ENCODE measurements at regions not wholly inside any gene's neighbourhood (a gene's known extent, or its start where the extent isn't known, plus 50 kb on each side); places are given as distances from the start of the nearest gene placed in this dataset.
A peak's percentile ranks its signal among the peaks of the same experiment; 100 is the strongest.
"Not testable (repeated sequence)": the region's sequence is repeated elsewhere in the genome, so short reads cannot be mapped to it uniquely, and the experiment has no call there.

DNA sequence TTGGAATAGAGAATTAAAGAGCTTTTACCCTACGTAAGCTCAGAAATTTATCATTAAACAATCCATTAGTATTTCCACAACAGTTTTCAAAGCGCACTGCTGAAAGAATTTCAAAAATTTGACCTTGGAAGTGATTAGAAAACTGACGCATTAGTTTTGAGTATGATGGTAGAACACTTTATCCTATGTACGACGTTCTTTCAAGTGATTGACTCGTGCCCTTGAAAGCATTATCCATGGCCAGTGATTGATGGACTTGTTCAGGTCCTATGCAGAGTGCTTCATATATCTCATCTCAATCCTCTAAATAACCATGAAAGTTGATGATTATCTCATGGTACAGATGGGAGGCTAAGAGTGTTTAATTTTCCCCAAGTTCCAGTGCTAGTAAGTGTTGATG lies 697.2 kb downstream of the USP25 start:
- DNase-seq (ENCODE audit: low read depth, low spot score): no peak
- H3K27ac ChIP-seq: no peak overlapping the region

DNA sequence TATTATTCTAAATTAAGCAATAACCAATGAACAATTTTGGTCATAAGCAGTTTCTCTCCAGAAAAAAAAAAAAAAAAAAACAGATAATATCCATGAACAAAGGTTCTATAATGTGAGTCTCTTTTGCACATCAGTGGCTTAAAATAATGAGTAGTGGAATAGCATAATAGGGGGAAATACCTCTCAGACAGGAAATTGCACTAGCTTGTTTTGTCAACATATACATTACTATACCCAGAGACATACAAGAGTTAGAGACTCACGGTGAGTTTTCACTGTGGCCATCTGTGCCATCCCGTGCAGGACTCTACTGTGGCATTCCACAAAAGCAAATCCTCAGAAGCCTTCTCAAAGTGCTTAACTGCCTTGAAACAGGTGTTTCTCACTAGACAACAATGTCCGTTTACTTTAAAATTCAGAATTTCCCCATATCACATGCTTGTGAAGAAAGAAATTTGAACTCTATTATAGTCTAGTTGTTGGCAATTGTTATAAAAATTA lies 697.9 kb downstream of the USP25 start:
- DNase-seq (ENCODE audit: low read depth, low spot score): no peak
- no peak overlapping the region for H3K27ac ChIP-seq

DNA sequence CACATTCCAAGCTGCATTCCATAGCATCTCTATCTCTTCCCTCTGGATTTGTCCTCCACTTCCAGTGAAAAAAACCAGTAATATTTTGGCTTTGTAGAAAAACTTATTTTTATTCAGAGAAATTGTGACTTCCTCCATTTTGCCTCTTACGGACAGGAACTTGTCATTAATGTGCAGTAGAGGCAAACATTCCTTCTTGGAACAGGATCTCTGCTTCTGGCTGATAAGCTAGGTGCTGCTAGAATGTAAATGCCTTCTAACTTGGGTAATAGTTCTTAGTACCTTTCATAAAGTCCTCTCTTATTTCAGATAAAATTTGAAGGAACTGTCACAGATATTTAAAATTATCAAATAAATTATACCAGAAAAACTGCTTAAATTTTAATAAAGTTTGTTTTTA lies 707.8 kb downstream of the USP25 start:
- no peak for DNase-seq (ENCODE audit: low read depth, low spot score)
- no peak overlapping the region for H3K27ac ChIP-seq

DNA sequence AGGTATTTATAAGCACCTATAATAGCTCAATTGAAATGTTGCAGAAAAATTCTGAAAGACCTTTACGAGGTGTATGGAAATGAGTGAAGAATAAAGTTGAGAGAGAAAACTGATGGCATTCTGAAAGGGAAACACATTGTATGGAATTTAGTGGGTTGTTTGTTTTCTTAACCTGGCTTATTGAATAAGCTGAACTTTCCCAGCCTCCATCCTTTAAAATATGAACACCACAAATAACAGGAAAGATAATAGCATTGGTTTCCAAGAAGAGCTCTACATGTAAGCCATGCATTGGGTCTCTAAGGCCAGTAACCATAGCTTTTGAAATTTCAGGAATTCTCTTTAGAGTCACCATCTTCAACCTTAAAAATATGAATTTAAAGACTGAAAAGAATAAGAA lies 709.0 kb downstream of the USP25 start:
- DNase-seq (ENCODE audit: low read depth, low spot score): no peak
- no peak overlapping the region for H3K27ac ChIP-seq

DNA sequence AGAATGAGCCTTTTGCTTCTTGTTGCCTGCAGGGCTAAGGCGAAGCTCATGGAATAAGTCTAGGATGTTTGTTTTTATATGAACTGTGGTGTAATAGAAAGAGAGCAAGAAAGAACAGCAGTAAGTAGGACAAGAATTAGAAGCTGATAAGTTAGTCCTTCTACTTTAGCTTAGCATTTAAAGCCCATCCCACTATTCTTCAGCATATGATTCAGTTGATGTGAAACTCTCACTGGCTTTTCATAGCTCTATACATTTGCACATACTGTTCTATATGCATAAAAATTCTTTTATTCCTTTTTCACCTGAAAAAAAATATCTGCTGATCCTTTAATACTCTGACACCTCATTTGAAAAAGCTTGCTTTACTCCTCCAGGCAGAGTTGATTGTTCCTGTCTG lies 712.0 kb downstream of the USP25 start:
- no peak for DNase-seq (ENCODE audit: low read depth, low spot score)
- H3K27ac ChIP-seq: no peak overlapping the region

DNA sequence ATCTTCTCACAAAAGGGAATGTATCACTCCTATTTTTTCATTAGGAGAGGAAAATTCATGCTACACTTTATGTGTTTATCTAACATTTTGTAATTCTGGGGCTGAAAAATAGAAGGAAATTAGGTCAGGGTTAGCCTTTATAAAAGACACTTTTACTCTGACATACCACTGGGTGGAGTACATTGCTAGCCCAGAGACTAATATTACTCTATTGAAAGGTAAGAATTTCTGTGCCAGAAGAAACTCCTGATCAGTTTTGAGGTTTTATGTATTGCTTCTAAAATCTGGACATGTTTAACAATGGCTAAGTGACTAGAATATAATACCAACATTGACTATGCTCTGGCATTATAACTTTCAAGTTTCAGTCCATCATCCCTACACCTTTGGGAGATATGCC lies 724.6 kb downstream of the USP25 start:
- H3K27ac ChIP-seq: no peak overlapping the region
- no peak for DNase-seq (ENCODE audit: low read depth, low spot score)

DNA sequence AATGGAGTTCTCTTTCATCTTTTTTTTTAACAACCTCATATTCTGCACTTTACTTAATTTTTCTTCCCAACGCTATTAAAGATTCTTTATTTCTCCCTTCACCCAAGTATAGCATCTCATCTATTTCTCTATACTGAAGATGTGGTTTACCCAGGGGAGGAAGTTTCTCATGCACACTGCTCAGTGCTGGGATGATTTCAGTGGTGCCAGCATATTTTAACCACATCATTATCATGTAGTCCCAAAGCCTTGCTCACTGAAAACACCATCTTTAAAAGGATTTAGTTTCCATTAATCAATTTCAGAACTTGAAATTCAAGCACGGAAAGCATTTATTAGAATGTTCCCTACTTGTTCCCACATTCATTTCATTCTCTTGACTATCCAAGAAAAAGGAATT lies 725.7 kb downstream of the USP25 start:
- no peak overlapping the region for H3K27ac ChIP-seq
- no peak for DNase-seq (ENCODE audit: low read depth, low spot score)

DNA sequence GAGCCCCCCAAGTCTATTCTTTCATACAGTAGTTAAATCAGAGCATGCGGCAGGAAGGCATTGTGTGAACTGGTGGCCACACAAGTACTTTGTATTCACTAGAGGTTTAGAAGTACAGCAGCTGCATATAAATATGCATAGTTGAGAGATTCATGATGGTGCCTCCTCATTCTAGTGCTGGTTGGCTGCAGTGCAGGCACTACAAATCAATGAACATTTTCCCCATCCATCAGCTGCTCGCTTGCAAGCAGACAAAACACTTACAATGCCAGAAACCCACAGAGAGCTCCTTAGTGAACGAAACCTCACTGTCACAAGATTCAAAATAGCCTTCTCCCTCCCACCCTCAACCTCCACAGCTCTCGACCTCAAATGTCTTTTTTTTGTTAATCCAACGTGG lies 726.2 kb downstream of the USP25 start:
- DNase-seq (ENCODE audit: low read depth, low spot score): no peak
- H3K27ac ChIP-seq: no peak overlapping the region

DNA sequence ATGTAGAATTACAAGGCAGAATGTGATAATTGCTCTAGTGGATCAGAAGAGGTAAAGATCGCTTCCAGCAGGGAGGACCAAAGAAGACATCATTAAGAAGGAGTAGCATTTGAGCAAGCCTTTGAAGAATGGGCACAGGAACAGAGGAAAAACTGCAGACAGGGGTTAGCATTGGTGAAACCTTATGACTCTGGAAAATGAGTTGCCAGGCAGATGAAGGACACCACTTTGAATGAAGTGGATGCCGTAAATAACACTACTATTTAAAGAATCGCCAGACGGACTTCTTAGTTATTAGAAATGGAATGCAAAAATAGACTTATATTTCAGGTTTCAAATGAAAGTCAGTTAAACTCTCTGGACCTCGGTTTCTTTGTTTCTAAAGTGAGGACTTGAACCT lies 727.7 kb downstream of the USP25 start:
- no peak for DNase-seq (ENCODE audit: low read depth, low spot score)
- no peak overlapping the region for H3K27ac ChIP-seq

DNA sequence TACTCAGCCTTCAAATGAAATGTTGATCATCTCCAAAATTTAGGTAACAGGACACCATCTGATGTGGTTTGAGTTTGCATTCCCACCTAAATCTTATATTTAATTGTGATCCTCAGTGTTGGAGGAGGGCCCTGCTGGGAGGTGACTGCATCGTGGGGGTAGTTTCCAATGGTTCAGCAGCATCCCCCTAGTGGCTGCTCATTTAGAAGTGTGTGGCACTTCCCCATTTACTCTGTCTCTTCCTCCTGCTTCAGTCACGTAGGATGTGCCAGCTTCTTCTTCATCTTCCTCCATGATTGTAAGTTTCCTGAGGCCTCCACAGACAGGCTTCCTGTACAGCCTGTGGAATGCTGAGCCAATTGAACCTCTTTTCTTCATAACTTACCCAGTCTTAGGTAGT lies 731.2 kb downstream of the USP25 start:
- no peak for DNase-seq (ENCODE audit: low read depth, low spot score)
- H3K27ac ChIP-seq: no peak overlapping the region

DNA sequence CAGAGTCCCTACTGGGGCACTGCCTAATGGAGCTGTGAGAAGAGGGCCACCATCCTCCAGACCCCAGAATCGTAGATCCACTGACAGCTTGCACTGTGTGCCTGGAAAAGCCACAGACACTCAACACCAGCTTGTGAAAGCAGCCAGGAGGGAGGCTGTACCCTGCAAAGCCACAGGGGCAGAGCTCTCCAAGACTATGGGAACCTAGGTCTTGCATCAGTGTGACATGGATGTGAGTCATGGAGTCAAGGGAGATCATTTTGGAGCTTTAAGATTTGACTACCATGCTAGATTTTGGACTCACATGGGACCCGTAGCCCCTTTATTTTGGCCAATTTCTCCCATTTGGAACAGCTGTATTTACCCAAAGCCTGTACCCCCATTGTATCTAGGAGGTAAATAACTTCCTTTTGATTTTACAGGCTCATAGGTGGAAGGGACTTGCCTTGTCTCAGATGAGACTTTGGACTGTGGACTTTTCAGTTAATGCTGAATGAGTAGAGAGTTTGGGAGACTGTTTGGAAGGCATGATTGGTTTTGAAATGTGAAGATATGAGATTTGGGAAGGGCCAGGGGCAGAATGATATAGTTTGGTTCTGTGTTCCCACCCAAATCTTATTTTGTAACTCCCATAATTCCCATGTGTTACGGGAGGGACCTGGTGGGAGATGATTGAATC lies 734.6 kb downstream of the USP25 start:
- H3K27ac ChIP-seq; DNase-seq (ENCODE audit: low read depth, low spot score): not testable (repeated sequence)

DNA sequence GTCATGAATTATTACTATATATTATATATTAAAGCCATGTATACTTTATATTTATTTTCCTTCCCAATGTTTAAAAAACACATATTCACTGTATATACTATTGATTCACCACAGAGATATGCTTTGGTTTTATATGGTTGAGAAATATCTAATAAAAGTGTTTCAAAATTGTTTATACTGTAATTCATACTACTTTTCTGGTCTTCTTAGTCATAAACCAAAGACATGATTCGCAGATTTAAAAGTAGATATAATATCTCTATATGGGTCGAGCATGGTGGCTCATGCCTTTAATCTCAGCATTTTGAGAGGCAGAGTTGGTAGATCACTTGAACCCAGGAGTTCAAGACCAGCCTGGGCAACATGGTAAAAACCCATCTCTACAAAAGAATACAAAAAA lies 738.4 kb downstream of the USP25 start:
- peak; percentile 39 for DNase-seq (ENCODE audit: low read depth, low spot score)
- H3K27ac ChIP-seq: no peak overlapping the region

DNA sequence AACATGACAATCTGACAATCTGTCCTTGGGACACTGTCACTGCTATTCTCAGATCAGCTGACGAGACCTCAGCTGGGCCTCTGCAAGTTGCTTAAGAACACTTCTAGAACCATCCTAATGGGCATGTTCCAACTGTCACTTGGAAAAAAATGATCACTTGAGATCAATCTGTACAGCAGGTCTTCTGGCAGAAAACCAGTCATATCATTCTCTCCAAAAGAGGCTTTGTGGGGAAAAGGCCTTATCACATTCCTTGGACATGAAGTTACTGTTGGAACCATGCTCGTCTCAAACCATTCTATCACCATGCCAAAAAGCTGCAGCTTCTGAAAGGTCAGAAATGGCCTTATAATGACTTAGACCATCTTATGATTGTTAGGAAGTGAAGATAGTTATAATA lies 744.2 kb downstream of the USP25 start:
- no peak overlapping the region for H3K27ac ChIP-seq
- no peak for DNase-seq (ENCODE audit: low read depth, low spot score)

DNA sequence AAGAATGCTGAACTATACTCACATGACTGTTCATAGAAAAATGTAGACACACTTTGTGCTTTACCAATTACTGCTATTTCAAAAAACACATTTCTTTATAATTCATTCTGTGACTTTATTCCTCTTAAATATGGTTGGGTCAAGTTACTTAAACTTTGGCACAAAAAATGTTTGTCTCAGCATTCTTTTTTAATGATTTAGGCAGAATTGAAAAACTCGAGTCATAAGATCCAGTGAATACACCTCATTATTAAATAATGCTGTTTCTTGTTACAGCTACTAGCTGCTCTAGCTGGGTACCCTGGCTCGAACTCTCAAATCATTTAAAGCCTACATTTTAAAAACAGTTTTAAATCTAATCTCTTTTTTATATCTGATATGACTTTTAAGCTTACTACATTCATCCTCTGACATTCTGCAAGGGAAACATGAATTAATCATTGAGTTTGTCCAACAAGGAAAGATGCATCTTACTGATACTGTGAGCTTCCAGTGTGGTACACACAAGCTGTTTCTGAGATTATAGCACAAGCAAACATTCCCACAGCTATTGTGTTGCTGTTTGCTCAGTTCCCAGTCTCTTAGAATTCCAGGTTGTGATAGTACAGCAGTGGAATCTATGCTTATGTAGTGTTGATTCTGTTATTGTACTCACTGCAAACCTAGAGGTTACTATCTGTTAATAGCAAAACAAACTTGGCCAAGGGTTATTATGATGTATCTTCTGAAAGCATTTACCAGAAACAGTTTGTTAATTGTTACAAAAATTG lies 746.5 kb downstream of the USP25 start:
- H3K27ac ChIP-seq: no peak overlapping the region
- no peak for DNase-seq (ENCODE audit: low read depth, low spot score)

DNA sequence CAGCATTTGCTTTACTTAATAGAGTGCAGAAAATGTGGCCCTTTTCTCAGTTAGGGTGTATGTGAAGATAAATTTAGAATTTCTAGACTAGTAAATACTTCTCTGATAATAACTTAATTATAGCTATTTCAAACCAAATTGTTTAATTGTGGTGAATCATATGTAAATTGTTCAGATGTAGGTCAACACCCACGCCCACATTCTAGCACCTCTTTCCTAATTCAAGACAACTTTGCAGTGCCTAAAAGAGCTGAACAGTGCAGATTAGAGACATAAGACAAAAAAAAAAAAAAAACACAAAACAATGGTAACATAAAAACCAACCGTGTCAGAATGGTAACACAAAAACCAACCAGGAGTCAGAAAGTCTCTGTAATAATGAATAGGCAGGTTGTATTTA lies 758.3 kb downstream of the USP25 start:
- no peak for DNase-seq (ENCODE audit: low read depth, low spot score)
- no peak overlapping the region for H3K27ac ChIP-seq

DNA sequence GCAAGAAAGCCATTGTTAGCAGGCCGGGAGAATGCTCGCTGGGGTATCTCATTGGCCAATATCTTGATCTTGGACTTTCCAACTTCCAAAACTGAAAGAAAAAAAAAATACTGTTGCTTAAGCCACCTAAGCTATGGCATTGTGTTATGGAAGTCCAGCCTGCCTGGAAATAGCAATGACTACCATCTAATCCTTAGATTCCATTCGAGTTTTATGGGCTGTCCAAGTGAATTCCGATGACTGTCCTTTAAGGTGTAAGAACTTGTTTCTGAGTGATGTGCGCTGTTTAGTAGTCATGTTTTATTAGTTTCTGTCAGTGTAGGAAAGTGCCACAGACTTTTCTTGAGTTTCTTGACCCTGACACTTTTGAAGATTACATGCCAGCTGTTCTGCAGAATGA lies 762.6 kb downstream of the USP25 start:
- no peak for DNase-seq (ENCODE audit: low read depth, low spot score)
- H3K27ac ChIP-seq: no peak overlapping the region

DNA sequence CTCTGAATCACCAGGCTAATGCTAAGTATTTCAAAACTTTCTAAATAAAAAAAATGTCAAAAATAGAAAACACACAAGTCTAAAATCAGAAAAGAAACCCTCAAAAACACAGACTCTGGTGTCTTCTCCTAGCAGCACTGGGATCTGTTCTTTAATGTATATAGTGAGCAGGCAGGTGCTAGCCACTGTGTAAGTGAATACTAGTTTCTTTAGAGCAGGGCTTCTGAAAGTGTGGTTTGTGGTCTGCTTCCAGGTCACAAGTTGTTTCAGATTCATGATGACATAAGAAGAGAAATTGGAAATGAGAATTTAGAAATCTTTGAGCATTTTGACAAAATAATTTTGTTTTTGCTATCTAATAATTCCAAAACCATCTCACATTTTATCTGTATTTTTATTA lies 763.1 kb downstream of the USP25 start:
- no peak overlapping the region for H3K27ac ChIP-seq
- DNase-seq (ENCODE audit: low read depth, low spot score): no peak

DNA sequence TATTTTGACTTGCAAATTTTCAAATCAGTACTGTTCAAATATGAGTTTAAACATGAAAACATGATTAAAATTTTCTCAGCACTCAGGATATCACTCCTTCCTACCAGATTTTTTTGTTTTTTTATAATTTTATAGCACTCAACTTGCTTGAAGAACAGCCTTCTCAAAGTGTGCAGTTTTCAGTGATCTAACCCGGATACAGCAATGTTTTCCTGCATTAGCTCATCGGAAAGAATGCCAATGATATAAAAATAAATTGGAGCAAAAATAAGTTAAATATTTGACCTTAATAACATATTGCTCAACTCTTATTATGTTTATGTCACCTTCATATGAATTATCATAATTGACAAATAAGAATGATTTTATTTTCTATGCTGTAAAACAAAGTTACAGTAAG lies 766.8 kb downstream of the USP25 start:
- H3K27ac ChIP-seq: no peak overlapping the region
- DNase-seq (ENCODE audit: low read depth, low spot score): no peak

DNA sequence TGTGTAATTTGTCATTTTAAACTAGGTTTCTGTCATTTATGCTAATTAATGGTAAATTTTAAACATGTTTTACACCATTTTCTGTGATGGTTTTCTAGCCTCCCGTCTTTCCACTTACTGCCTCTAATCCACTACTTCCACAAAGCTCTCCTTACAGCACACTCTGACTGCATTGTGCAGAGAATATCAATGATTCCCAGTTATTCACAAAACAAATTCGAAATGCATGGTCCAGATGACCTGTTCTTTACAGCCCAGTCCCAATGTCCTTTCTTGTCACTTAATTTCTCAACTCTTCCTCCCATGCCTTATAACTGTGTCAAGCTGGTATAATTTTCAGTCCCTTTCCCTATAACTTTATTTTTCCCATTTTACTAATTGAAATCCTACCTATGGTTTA lies 770.5 kb downstream of the USP25 start:
- no peak overlapping the region for H3K27ac ChIP-seq
- DNase-seq (ENCODE audit: low read depth, low spot score): no peak

DNA sequence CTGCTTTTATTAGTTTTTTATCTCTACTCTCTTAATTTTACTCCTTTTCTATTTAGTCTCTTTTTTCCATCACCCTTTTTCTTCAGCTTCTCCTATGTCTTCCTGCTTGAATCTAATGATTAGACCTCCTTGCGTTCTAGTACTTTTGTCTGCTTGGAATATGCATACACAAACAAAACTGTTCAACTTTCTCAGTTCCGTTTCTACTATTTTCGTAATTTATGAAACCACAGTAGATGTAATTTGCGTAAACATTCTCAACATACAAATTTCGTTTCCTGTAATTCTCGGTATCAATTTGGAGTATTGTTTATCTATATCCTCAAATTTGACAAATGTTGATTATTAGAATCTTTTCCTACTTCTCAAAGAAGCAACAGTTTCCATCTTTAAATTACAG lies 772.5 kb downstream of the USP25 start:
- DNase-seq (ENCODE audit: low read depth, low spot score): no peak
- no peak overlapping the region for H3K27ac ChIP-seq

DNA sequence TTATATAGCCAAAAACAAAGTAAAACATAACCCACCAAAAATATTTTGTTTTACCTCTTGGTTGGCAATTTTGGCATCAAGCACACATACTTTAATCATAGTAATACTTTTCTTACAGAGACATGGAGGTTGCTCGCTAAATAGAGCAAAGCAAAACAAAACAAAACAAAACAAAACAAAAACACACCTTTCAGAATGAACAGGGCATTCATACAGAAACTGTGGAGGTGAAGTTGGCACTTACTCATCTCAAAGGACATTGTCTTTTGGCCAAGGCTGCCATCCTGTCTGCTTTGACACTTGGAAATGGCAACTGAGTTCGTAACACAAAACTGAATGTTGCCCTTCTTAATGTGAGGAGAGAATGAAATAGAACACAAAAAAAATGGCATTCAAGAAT lies 773.1 kb downstream of the USP25 start:
- no peak overlapping the region for H3K27ac ChIP-seq
- DNase-seq (ENCODE audit: low read depth, low spot score): no peak

DNA sequence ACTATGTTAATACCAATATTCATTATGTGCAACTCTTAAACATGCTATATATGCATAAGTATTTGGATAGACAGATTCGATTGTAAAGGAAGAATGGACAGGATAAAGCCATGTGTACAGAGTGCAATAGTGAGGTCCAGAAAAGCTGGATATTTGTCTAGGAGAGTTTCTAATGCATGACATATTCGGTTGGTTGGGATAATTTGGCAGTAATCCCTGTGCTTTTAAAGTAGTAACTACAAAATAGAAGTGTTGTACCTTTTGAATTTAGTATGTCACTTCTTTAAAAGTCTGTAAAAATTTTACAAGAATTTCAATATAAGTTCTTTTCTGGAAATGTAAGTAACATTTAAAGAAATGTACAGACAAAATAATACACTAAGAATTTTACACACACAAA lies 774.5 kb downstream of the USP25 start:
- H3K27ac ChIP-seq: no peak overlapping the region
- DNase-seq (ENCODE audit: low read depth, low spot score): no peak

All from epithelial cell of prostate (primary cell).